H1 (cell line): ENCODE measurements at regions not wholly inside any gene's neighbourhood (a gene's known extent, or its start where the extent isn't known, plus 50 kb on each side); places are given as distances from the start of the nearest gene placed in this dataset.

Experiments
- CTCF ChIA-PET: fragments of 300-600 bp; sonication (Branson Sonifier 250); formaldehyde crosslinking; loops from one replicate; lab custom pipeline; 2021; ENCODE audit not compliant: partially characterized antibody; lab: Charles Lee
- POLR2A ChIA-PET: fragments of 300-600 bp; sonication (Branson Sonifier 250); formaldehyde crosslinking; loops from one replicate; lab custom pipeline; 2021; ENCODE audit warnings: inconsistent platforms; ENCODE audit not compliant: partially characterized antibody; lab: Charles Lee
- DNase-seq, 2 experiments: peaks; one replicate each; pipeline versions ENCODE4 v3.0.0 to v3.0.0-alpha.2; 2010 to 2022; ENCODE audit warnings: low spot score in 2 of 2, low read depth in 1 of 2, mixed read lengths in 1 of 2
- FAIRE-seq: peaks from 2 replicates; lab custom pipeline; 2011; peaks lifted over from hg19 to GRCh38; lab: Jason Lieb, UNC
- H2AFZ ChIP-seq: 2 replicates; pipeline ENCODE4 v1.8.1; 2012; ENCODE audit warnings: low read length, inconsistent platforms
- H2AK5ac ChIP-seq: 2 replicates; pipeline ENCODE4 v1.6.1; 2013; ENCODE audit warnings: low read depth, low read length
- H2BK120ac ChIP-seq: replicated peaks from 2 replicates; pipeline ENCODE3; 2013; ENCODE audit warnings: low read depth, low read length, inconsistent platforms
- H2BK12ac ChIP-seq: 2 replicates; pipeline ENCODE4 v1.6.1; 2013; ENCODE audit warnings: low read depth, low read length
- H2BK15ac ChIP-seq: 2 replicates; pipeline ENCODE4 v1.6.1; 2013; ENCODE audit warnings: low read length
- H2BK20ac ChIP-seq: 2 replicates; pipeline ENCODE4 v1.6.1; 2013; ENCODE audit warnings: low read length
- H2BK5ac ChIP-seq: 2 replicates; pipeline ENCODE4 v1.6.1; 2013; ENCODE audit warnings: low read depth, low read length
- H3K14ac ChIP-seq: 2 replicates; pipeline ENCODE4 v1.6.1; 2013; ENCODE audit warnings: inconsistent platforms; ENCODE audit not compliant: insufficient read length
- H3K18ac ChIP-seq: 2 replicates; pipeline ENCODE4 v1.6.1; 2013; ENCODE audit warnings: low read length; ENCODE audit errors: extremely low read depth
- H3K23ac ChIP-seq: 2 replicates; pipeline ENCODE4 v1.6.1; 2013; ENCODE audit warnings: inconsistent platforms; ENCODE audit not compliant: insufficient read length
- H3K23me2 ChIP-seq: 2 replicates; pipeline ENCODE4 v1.6.1; 2013; ENCODE audit warnings: low read depth, low read length
- H3K27ac ChIP-seq: 2 replicates; pipeline ENCODE4 v1.6.1; 2011; ENCODE audit warnings: low read depth, low read length, inconsistent platforms
- H3K27me3 ChIP-seq, 4 experiments: replicated peaks in 1 of 4; 1 replicate in 1 of 4; 2 replicates in 3 of 4; pipeline versions ENCODE4 v1.6.1 to v1.8.1; 2011 to 2013; ENCODE audit warnings: low read length in 3 of 4, mild to moderate bottlenecking in 3 of 4, inconsistent platforms in 2 of 4, mixed read lengths in 2 of 4, moderate library complexity in 1 of 4; ENCODE audit not compliant: control insufficient read depth in 3 of 4, insufficient read depth in 3 of 4; ENCODE audit errors: extremely low read depth in 1 of 4
- H3K36me3 ChIP-seq, 4 experiments: 2 replicates each; pipeline versions ENCODE4 v1.6.1 to v1.8.1; 2011 to 2013; ENCODE audit warnings: mild to moderate bottlenecking in 4 of 4, low read length in 3 of 4, moderate library complexity in 2 of 4, control low read depth in 1 of 4, inconsistent platforms in 1 of 4; ENCODE audit not compliant: insufficient read depth in 4 of 4, control insufficient read depth in 2 of 4
- H3K4ac ChIP-seq: replicated peaks from 2 replicates; pipeline ENCODE3; 2013; ENCODE audit warnings: low read length, low read depth, mixed read lengths, inconsistent platforms; ENCODE audit not compliant: insufficient read length
- H3K4me1 ChIP-seq, 4 experiments: replicated peaks in 1 of 4; 1 replicate in 1 of 4; 2 replicates in 3 of 4; pipeline versions ENCODE4 v1.6.1 to v1.8.1; 2011 to 2013; ENCODE audit warnings: low read length in 3 of 4, inconsistent platforms in 2 of 4, mixed read lengths in 1 of 4; ENCODE audit not compliant: insufficient read depth in 4 of 4, control insufficient read depth in 3 of 4
- H3K4me2 ChIP-seq, 2 experiments: 2 replicates each; pipeline versions ENCODE4 v1.6.1 to v1.8.1; 2011 to 2013; ENCODE audit warnings: low read depth in 2 of 2, low read length in 2 of 2, control low read depth in 1 of 2, inconsistent platforms in 1 of 2, mild to moderate bottlenecking in 1 of 2; ENCODE audit not compliant: insufficient read depth in 1 of 2
- H3K4me3 ChIP-seq, 4 experiments: fragments of 200-600, 300-600 bp in 1 of 4; sonication (generic), shearing (Covaris generic), sonication (Bioruptor Twin) in 1 of 4; 2 replicates each; pipeline versions ENCODE4 v1.5.1 to v1.8.1; 2011 to 2016; ENCODE audit warnings: low read length in 4 of 4, low read depth in 3 of 4, control low read depth in 2 of 4, inconsistent platforms in 2 of 4, mild to moderate bottlenecking in 2 of 4, mixed read lengths in 1 of 4, moderate library complexity in 1 of 4; ENCODE audit not compliant: insufficient read depth in 2 of 4; ENCODE audit errors: extremely low read depth in 1 of 4
- H3K56ac ChIP-seq: replicated peaks from 2 replicates; pipeline ENCODE3; 2013; ENCODE audit warnings: low read depth, mild to moderate bottlenecking, mixed read lengths, low read length, inconsistent platforms; ENCODE audit not compliant: insufficient read length
- H3K79me1 ChIP-seq: 2 replicates; pipeline ENCODE4 v1.6.1; 2013; ENCODE audit warnings: low read depth, low read length, control low read depth
- H3K79me2 ChIP-seq, 2 experiments: 2 replicates each; pipeline versions ENCODE4 v1.6.1 to v1.8.1; 2012 to 2013; ENCODE audit warnings: low read length in 2 of 2, mild to moderate bottlenecking in 2 of 2, inconsistent platforms in 1 of 2; ENCODE audit not compliant: insufficient read depth in 2 of 2, control insufficient read depth in 1 of 2
- H3K9ac ChIP-seq, 4 experiments: replicated peaks in 1 of 4; 1 replicate in 1 of 4; 2 replicates in 3 of 4; pipeline versions ENCODE4 v1.6.1 to v1.8.1; 2011 to 2013; ENCODE audit warnings: low read depth in 3 of 4, low read length in 3 of 4, control low read depth in 2 of 4, mild to moderate bottlenecking in 2 of 4, moderate library complexity in 2 of 4, inconsistent platforms in 1 of 4; ENCODE audit errors: extremely low read depth in 1 of 4
- H3K9me3 ChIP-seq, 2 experiments: 2 replicates each; pipeline versions ENCODE4 v1.6.1 to v1.8.1; 2012 to 2013; ENCODE audit warnings: mild to moderate bottlenecking in 2 of 2, moderate library complexity in 2 of 2, control low read depth in 1 of 2, inconsistent platforms in 1 of 2, low read depth in 1 of 2, low read length in 1 of 2, mixed read lengths in 1 of 2; ENCODE audit not compliant: insufficient read depth in 2 of 2
- H4K20me1 ChIP-seq, 2 experiments: replicated peaks in 1 of 2; 2 replicates each; pipeline versions ENCODE3 to v1.8.1; 2011 to 2013; ENCODE audit warnings: inconsistent platforms in 2 of 2, low read length in 2 of 2, mild to moderate bottlenecking in 1 of 2; ENCODE audit not compliant: insufficient read depth in 2 of 2, control insufficient read depth in 1 of 2
- H4K5ac ChIP-seq: 2 replicates; pipeline ENCODE4 v1.6.1; 2013; ENCODE audit warnings: low read length, low read depth, mixed read lengths, inconsistent platforms; ENCODE audit not compliant: insufficient read length
- H4K8ac ChIP-seq: 2 replicates; pipeline ENCODE4 v1.8.0; 2013; ENCODE audit warnings: mild to moderate bottlenecking, moderate library complexity, low read length, inconsistent platforms; ENCODE audit not compliant: insufficient read depth; ENCODE audit errors: extremely low read depth
- H4K91ac ChIP-seq: replicated peaks from 2 replicates; pipeline ENCODE3; 2013; ENCODE audit warnings: low read length, mixed read lengths, inconsistent platforms; ENCODE audit not compliant: insufficient read length
- CBX5 ChIP-seq: fragments of 300-800, 300-1000 bp; sonication (generic); IDR thresholded peaks from 2 replicates; pipeline ENCODE4 v1.7.1; 2016; ENCODE audit warnings: antibody characterized with exemption, low read length, low read depth
- CBX8 ChIP-seq: fragments of 300-800, 300-1000 bp; sonication (generic); IDR thresholded peaks from 2 replicates; pipeline ENCODE4 v1.7.1; 2016; ENCODE audit warnings: low read depth, low read length, borderline replicate concordance
- CHD1 ChIP-seq: IDR thresholded peaks from 2 replicates; pipeline ENCODE4 v1.6.1; 2012; ENCODE audit warnings: low read depth, low read length, improper control_type of control experiment
- EZH2 ChIP-seq: fragments of 200-600 bp; sonication (generic); IDR thresholded peaks from 2 replicates; pipeline ENCODE4 v1.7.1; 2012; ENCODE audit warnings: low read depth, mild to moderate bottlenecking, moderate library complexity, low read length, inconsistent platforms; ENCODE audit not compliant: severe bottlenecking
- WGBS, 2 experiments: shearing (Covaris generic) in 1 of 2; methylation state at CpG; one replicate each; pipeline versions ENCODE4 v1.1.6 to v1.1.7; 2013 to 2015; ENCODE audit warnings: low lambda C conversion rate in 2 of 2, mixed read lengths in 2 of 2, inconsistent platforms in 1 of 2, low coverage in 1 of 2, missing lambda C conversion rate in 1 of 2; ENCODE audit not compliant: insufficient replicate concordance in 2 of 2, insufficient coverage in 1 of 2, insufficient read length in 1 of 2; ENCODE audit errors: extremely low coverage in 1 of 2, missing lambda C conversion rate in 1 of 2; 5-methylcytosine and 5-hydroxymethylcytosine counted together

GRCh38 chr11:133598906-133599305 lies 66.6 kb upstream of the OPCML start:
- Histone ChIP-seq H3K9ac (no peak overlapping the region), H3K36me3 (no peaks in the 10 kb centered on the region), H2AFZ (no peak overlapping the region), H2BK120ac (no peak overlapping the region), H3K18ac (no peak overlapping the region), H3K27ac (no peak overlapping the region), H3K4ac (no peak overlapping the region), H3K14ac (no peak overlapping the region), H3K79me1 (no peaks in the 10 kb centered on the region), H3K4me2 (peak overlapping the region in 1 of 2 experiments; percentile 26; a peak in 1 of 4 replicates), H3K79me2 (no peaks in the 10 kb centered on the region), H3K23me2 (no peaks in the 10 kb centered on the region), H3K4me1 (peaks cover 1 to 10% (median 5%) of the 10 kb centered on the region in 4 experiments; a peak in 5 of 7 replicates), H4K5ac (no peak overlapping the region), H2BK5ac (no peak overlapping the region), H2BK15ac (no peak overlapping the region), H4K91ac (no peak overlapping the region), H2AK5ac (no peak overlapping the region), H4K20me1 (no peaks in the 10 kb centered on the region), H3K23ac (no peak overlapping the region), H3K56ac (no peak overlapping the region), H2BK20ac (no peak overlapping the region), H2BK12ac (no peak overlapping the region), H3K4me3 (no peak overlapping the region), H3K27me3 (no peaks in the 10 kb centered on the region), H3K9me3 (no peaks in the 10 kb centered on the region), H4K8ac (no peak overlapping the region)
- FAIRE-seq (peak; percentile 48), DNase-seq (no peak)
- no peak for TF ChIP-seq CHD1
- TF ChIP-seq CBX8: no peak
- no peak for TF ChIP-seq CBX5
- no peak for TF ChIP-seq EZH2
- CTCF ChIA-PET: interaction anchor here (1.1 to 1.7 kb wide), 3 partner anchors 15 to 223 kb away, joined by 4 to 10 read pairs (median 4); no protein-coding TSS in a partner anchor
- WGBS, 2 experiments: 70% methylated on average over 3 of the region's 3 CpGs; no CpG with 5 or more reads in 1 of the 2 experiments
- POLR2A ChIA-PET: no interaction called here
